CD4-positive, alpha-beta T cell treated with Interleukin-10 for 1 hour (primary cell): ENCODE measurements at regions not wholly inside any gene's neighbourhood (a gene's known extent, or its start where the extent isn't known, plus 50 kb on each side); places are given as distances from the start of the nearest gene placed in this dataset.
"Not testable (repeated sequence)": the region's sequence is repeated elsewhere in the genome, so short reads cannot be mapped to it uniquely, and the experiment has no call there.

Experiments
- DNase-seq: peaks from one replicate; pipeline ENCODE4 v3.0.0-alpha.2; 2020

DNA sequence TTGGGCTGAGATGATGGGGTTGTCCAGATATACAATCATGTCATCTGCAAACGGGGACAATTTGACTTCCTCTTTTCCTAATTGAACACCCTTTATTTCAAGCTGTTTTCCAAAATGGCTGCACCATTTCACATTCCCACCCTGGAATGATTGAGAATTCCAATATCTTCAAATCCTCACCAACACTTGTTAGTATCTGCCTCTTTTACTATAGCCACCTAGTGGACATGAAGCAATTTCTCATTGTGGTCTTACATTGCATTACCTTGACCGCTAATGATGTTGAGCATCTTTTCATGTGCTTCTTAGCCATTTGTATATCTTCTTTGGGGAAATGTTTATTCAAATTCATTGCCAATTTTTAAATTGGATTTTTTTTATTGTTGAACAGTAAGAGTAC is 364.8 kb downstream of the SMARCA1 start:
- no peak for DNase-seq

DNA sequence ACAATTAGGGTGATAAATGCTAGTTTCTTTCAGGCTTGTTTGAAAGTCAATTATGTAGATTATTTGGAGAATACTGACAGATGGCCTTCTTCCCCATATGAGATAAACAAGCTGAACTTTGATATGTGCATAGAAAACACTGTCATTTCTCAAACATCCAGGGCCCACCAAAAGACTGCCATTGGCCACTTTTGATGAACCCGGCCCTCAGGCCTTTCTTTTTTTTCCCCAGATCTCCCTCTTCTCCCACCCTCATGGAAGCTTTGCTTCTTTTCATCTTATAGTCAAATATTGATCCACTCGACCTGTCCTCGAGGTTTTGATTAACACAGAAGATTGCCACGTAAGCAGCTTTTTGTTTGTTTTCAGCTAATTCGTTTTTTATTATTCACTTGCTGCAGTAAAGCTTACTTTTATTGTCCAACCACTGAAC is 377.4 kb downstream of the SMARCA1 start:
- DNase-seq = no peak

DNA sequence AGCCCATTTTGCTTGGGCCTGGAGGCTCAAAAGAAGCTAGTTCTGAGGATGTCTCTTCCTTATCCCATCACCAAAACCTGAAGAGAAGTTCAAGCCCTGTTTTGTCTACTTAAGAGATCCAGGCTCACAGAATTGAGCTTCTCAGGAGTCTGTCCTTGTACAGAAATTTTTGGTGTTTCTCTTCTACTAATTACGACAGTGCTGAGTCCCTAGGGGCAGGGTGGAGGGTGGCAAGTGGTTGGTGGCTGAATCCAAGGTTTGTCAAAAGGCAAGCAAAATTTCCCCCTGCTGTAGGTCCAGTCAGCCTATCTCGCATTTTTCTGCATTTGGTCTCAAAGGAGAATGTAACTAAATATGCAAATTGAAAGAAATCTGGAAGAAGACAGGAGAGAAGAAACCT is 377.9 kb downstream of the SMARCA1 start:
- no peak for DNase-seq

DNA sequence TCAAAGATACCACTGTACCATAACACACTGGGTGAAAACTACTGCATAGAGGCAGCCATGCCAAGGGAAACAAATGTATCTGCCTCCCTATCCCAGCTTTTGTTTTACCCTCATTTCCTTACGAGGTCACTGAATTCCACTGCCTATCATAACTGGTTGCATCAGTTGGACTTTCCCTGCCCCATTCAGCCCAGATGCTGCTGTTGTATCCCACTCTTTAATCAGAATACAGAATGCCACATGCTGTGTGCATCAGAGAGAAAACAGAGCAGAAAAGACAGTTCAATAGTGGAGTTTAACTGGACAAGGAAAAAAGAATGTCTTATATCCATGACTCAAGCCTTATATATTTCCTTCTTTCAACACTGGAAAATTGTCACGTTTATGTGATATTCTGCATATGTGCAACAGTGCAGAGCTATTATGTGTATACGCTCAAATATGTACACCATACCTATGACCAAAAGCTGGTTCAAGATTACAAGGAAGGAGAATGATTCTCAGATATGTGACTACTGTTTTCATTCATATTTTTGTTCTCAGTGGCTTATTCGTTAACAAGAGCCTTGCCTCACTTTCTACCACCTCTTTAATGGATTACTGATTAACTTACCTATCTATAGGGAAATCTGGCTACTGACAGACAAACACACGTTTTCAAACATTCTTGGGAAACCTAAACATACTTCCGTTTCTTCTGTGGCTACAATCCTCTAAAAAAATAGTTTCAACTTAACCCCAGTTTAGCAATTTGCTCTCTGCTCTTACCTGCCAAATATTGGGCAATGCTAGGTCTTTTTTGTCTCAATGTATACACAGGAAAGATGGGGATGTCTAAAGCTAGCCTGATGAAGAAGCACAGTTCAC is 378.9 kb downstream of the SMARCA1 start:
- DNase-seq = no peak

DNA sequence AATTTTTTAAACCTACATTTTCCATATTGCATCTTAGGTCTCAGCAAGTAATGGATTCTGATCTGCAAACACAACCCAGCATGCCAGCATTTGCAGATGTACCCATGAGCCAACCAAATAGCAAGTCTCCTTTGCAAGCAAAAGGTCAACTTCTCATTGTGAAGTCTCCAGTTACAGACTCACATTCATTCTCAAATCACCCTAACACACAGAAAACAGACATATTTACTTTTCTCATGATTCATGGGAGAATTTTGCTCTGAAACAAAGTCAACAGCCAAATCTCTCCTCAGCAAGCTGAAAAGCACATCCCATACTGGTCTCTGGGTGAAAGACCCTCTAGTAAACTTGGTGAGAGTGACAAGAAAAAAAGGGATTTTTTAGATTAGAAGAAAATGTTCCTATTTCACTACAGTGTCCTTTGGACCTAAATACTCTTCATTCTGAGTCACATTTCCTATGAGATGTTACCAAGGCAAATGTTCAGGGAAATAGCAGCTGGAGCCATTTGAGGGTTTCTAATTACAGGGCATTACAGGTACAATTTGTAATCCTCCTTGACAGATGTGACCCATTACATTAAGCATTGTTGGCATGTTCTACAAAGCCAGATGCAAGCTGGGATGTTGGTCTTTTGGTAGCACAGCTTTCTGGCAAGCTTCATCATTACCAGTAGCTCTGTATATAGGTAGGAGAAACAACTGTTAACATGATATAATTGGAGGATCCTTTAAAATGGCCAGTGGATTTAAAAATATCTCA is 383.3 kb downstream of the SMARCA1 start:
- DNase-seq = no peak

- no peak for DNase-seq
These were observed 398.0 kb downstream of the SMARCA1 start for GRCh38 chrX:129125122-129125914.

- DNase-seq = no peak
These were observed 399.5 kb downstream of the SMARCA1 start for GRCh38 chrX:129123795-129124194.

DNA sequence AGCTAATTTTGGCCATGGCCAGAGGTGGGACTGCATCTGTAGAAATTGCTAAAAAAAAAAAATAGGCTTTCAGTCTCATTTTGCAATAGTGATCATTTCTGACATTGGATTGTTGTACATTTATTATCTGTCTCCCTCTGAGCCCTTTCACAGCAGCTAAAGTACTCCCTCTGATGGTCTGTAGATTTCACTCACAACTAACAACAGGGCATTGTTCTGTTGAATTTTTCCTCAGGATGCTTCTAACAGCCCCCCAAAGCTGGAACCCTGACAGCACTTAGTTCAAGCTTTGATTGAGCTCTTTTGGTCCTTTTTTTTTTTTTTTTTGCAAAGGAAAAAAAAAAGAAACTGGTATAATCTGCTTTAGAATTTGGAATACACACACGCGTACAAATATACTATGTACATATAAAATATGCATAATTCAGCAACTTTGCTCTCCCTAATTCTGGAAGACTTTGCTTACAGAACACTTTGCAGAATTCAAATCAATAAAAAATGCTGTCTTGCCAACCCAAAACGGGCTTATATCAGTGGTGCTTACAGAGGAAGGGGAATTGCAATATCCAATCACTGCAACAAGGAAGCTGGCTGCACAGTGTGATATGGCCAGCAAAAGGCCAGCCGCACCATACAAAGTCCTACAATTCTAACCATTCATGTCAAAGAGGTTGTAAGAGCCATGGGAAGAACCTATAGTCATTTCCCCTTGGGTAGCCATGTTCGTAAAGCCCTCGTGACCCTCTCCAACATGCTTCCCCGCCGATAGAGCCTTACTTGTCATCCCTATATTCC is 406.4 kb downstream of the SMARCA1 start:
- DNase-seq = no peak

DNA sequence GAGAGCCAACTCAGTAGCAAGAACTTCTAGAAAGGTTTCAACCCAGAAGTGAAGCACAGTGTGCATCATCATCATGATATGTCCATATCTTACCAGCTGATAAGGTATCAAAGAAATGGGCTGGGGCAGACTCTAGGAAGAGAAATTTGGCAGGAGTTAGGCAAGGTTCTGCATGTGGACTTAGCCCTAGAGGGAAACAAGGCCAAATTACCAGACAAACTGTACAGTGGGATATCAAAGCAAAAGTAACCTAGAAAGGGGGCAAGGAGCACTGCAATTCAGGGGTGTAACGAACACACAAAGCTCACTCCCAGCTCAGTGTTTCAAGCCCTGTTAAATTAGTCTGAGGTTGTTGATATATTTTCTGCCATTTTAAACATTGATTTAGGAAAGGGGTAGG is 407.4 kb downstream of the SMARCA1 start:
- DNase-seq = no peak

DNA sequence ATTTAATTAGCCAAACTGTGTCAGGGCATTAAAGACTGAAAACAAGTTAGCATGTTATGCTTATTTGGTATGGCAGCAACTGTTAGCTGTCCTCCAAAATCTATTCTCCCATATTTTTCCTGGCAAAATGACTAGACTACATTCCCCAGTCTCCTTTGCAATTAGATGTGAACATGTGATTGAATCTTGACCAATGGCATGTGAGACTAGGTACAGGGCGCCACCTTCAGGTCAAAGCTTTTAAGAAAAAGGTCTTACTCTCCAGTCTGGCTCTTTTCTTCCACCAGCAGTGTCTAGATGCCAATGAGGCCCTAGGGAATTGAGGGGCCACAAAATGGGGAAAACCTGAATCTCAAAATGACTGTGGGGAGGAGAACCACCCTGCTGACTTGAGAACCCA is 408.2 kb downstream of the SMARCA1 start:
- DNase-seq = no peak

GRCh38 chrX:129111081-129111798 is 412.1 kb downstream of the SMARCA1 start:
- DNase-seq = no peak

DNA sequence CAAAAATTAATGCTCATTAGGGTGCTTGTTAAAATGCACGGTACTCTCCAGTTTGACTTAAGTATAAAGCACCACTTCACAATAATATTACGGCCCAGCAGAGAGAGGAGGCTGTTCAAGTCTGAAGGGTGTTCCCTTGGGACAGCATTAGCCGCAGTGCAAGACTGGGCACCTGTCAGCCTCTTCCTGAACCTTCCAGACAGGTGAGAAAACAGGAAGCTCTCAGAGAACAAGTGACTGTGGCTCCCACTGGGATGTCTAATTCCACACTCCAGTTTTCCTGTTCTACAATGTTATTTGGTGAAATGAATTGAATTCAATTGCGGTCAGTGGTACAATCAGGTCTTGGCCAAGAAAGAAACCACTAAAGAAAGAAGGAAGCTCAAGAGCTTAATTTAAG is 414.4 kb downstream of the SMARCA1 start:
- DNase-seq = no peak

DNA sequence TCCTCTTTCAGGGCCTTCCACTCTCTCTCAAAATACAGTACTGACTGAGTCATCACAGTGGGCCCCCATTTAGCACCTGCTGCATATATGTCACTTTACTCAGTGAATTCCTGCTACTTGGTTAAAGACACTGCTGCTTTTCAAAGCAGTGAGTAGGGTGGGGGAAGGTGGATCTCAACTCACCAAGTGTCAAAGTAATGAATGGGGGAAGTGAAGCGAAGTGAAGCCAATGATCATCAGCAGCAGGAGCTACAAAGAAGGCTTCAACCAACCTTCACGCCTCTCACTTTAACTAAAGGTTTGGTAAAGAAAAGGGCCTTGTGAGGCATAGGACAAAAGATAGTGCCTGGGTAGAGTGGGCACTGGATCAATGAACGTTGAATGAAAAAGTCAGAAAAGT is 424.1 kb downstream of the SMARCA1 start:
- DNase-seq = no peak

DNA sequence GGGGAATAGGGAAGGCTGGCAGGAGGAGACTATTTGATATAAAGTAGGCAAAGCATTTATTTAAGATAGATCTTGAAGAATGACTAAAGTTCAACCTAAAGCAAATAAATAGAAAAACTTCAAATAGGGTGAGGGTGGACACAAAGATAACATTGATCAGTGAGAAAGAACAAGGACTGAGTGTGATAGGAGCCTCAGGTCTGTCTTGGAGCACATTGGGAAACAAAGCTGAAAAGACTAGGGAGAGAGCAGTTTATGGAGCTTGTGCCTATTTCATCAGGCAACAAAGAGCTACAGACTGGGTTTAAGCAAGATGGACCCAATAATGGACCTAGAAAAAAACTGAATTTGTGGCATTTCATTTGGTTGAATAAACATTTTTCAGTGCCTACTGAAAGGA is 425.6 kb downstream of the SMARCA1 start:
- no peak for DNase-seq

DNA sequence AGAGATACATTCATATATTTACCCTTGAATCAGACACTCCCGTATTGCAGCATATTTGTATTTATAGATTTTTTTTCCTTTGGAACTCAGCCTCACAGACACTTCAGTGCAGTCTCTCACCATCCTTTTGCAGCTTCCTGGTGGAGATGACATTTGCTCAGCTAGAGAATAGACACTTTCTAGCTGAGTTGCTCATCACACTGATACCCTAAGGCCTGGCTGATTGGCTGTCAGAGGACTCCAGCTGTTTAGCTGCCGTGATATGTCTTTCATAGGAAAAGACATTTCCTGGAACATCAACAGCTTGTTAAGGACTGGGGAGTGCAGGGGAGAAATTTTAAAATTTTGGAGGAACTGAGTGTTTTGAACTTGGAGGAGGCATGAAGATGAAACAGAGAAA is 429.6 kb downstream of the SMARCA1 start:
- DNase-seq = no peak

GRCh38 chrX:129092757-129093156 is 430.5 kb downstream of the SMARCA1 start:
- DNase-seq = no peak

DNA sequence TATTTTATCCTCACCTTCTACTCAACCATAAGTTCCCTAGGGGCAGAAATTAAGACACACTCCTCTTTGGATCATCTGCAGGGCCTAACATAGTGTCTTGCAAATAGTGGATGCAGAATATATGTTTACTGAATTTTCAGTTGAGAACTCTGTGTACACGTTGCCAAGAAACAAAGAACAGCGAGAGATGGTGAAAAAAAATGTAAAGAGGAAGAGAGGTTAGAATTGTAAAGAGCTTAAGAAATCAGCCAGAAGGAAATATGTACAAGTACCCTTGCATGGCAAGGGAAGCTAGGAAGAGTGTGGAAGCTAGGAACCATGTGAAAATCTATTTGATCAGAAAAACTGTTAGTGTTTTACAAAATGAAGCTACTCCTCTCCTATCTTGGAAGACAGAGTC is 431.0 kb downstream of the SMARCA1 start:
- DNase-seq = no peak

DNA sequence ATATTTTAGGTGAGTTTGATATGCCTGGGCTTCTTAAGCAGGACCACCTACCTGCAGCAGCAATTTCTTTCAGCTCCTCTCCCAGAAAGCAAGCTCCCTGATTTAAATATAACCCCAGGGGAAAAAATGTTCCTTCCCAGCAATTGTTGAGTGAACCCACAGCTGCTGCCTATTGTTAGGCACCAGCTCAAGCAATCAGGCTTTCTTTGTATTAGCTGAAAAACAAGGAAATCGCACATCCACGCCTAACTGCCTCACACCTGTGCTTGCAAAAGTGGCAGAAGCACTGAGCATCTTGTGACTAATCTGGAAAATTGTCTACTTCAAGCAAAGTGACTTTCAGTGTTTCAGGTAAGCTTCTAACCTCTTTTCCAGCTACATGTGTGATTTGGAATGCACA is 432.2 kb downstream of the SMARCA1 start:
- DNase-seq = no peak

DNA sequence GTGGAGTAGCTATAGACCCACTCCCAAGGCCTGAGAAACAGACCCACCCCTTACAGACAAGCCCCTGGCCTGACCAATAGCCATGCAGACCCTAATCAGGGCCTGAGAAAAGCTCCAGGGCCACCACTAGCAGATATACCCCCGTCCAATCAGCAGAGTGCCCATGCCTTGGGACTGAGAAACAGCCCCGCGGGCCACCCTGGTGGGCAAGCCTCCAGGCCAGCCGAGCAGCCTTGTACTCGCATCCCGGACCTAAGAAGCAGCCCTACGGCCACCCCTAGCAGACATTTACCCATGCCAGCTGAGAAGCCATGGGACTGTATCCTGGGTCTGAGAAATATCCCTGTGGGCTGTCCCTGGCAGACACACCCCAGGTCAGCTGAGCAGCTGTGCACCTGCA is 436.5 kb downstream of the SMARCA1 start:
- no peak for DNase-seq

GRCh38 chrX:129084291-129084690 is 439.0 kb downstream of the SMARCA1 start:
- DNase-seq = not testable (repeated sequence)

GRCh38 chrX:129077424-129078170 is 445.7 kb downstream of the SMARCA1 start:
- no peak for DNase-seq
